K562 (cell line): ENCODE measurements at regions not wholly inside any gene's neighbourhood (a gene's known extent, or its start where the extent isn't known, plus 50 kb on each side); places are given as distances from the start of the nearest gene placed in this dataset.

ENCODE experiments used
- ATAC-seq: fragments of 200-7000 bp; cut with Tn5 transposase; 3 replicates; pipeline ENCODE4 v1.9.1; 2020; ENCODE audit warnings: moderate library complexity
- BruUV-seq: library from RNA; stranded (reverse); fragments of 400-500 nt; replicated peaks from 2 replicates; lab custom pipeline; 2021; lab: Mats Ljungman, UMichigan
- CTCF ChIA-PET: fragments of 300-600 bp; formaldehyde crosslinking; extraction: SDS; loops from one replicate; lab custom pipeline; 2021; ENCODE audit warnings: low intra/inter-chr PET ratio; lab: Yijun Ruan, JAX
- POLR2A ChIA-PET: fragments of 300-600, 350-650 bp; sonication (Branson Sonifier 250); formaldehyde crosslinking; extraction: SDS; loops from one replicate; lab custom pipeline; 2021; ENCODE audit warnings: antibody characterized with exemption, inconsistent platforms; lab: Yijun Ruan, JAX
- DNase-seq, 4 experiments: peaks; one replicate each; pipeline versions ENCODE4 v3.0.0 to v3.0.0-alpha.2; 2011 to 2018; ENCODE audit warnings: low spot score in 3 of 4, mixed read lengths in 3 of 4; ENCODE audit errors: extremely low read depth in 1 of 4
- FAIRE-seq: peaks from 2 replicates; lab custom pipeline; 2011; peaks lifted over from hg19 to GRCh38; lab: Jason Lieb, UNC
- H2AFZ ChIP-seq: 2 replicates; pipeline ENCODE4 v1.6.0; 2011; ENCODE audit warnings: low read depth, low read length, control low read depth, inconsistent platforms
- H3K27ac ChIP-seq: fragments of 200-600 bp; 3 replicates; pipeline ENCODE4 v1.8.0; 2011; ENCODE audit warnings: low read depth, mild to moderate bottlenecking, control low read depth, inconsistent platforms, low read length, moderate library complexity, mixed read lengths; ENCODE audit errors: extremely low read depth
- H3K27me3 ChIP-seq, 2 experiments: fragments of 300-600 bp in 1 of 2; 2 replicates in 1 of 2; 3 replicates in 1 of 2; pipeline versions ENCODE4 v1.6.0 to v1.8.0; 2011; ENCODE audit warnings: inconsistent platforms in 2 of 2, low read length in 2 of 2, mild to moderate bottlenecking in 1 of 2, mixed read lengths in 1 of 2, moderate library complexity in 1 of 2; ENCODE audit not compliant: control insufficient read depth in 2 of 2, insufficient read depth in 2 of 2
- H3K36me3 ChIP-seq: fragments of 300-600 bp; 3 replicates; pipeline ENCODE4 v1.8.0; 2011; ENCODE audit warnings: mild to moderate bottlenecking, low read length, inconsistent platforms; ENCODE audit not compliant: control insufficient read depth, insufficient read depth
- H3K4me1 ChIP-seq, 2 experiments: fragments of 200-600 bp in 1 of 2; replicated peaks in 1 of 2; 2 replicates in 1 of 2; 3 replicates in 1 of 2; pipeline versions ENCODE4 v1.5.1 to v1.8.0; 2011; ENCODE audit warnings: inconsistent platforms in 2 of 2, low read length in 2 of 2, mild to moderate bottlenecking in 1 of 2, mixed read lengths in 1 of 2, moderate library complexity in 1 of 2; ENCODE audit not compliant: control insufficient read depth in 2 of 2, insufficient read depth in 2 of 2
- H3K4me2 ChIP-seq: 2 replicates; pipeline ENCODE4 v1.6.1; 2011; ENCODE audit warnings: low read length, control low read depth, inconsistent platforms, mixed read lengths; ENCODE audit not compliant: insufficient read depth
- H3K4me3 ChIP-seq: fragments of 200-600 bp; sonication (generic), shearing (Covaris generic); 2 replicates; pipeline ENCODE4 v1.5.1; 2016; ENCODE audit warnings: control low read depth, inconsistent platforms
- H3K79me2 ChIP-seq: fragments of 200-600 bp; 3 replicates; pipeline ENCODE4 v1.8.0; 2011; ENCODE audit warnings: low read length, inconsistent platforms; ENCODE audit not compliant: control insufficient read depth, insufficient read depth
- H3K9ac ChIP-seq, 2 experiments: 2 replicates each; pipeline versions ENCODE4 v1.6.0 to v1.6.1; 2011; ENCODE audit warnings: low read depth in 2 of 2, low read length in 2 of 2, control low read depth in 1 of 2, inconsistent platforms in 1 of 2, mild to moderate bottlenecking in 1 of 2, mixed read lengths in 1 of 2; ENCODE audit not compliant: insufficient read depth in 1 of 2
- H3K9me1 ChIP-seq: one replicate; pipeline ENCODE4 v1.6.0; 2011; ENCODE audit warnings: inconsistent platforms, mild to moderate bottlenecking, low read length, moderate library complexity; ENCODE audit not compliant: control insufficient read depth, insufficient read depth
- H3K9me3 ChIP-seq: replicated peaks from 2 replicates; pipeline ENCODE4 v1.5.1; 2011; ENCODE audit warnings: low read depth, low read length, inconsistent platforms; ENCODE audit not compliant: control insufficient read depth, insufficient read depth
- H4K20me1 ChIP-seq: replicated peaks from 2 replicates; pipeline ENCODE4 v1.6.1; 2011; ENCODE audit warnings: low read length, inconsistent platforms, mixed read lengths; ENCODE audit not compliant: control insufficient read depth, insufficient read depth
- CREB3L1 ChIP-seq: fragments of 450-650 bp; IDR thresholded peaks from 2 replicates; pipeline ENCODE4 v1.6.1; 2014; ENCODE audit warnings: low read depth, mild to moderate bottlenecking, moderate library complexity, borderline replicate concordance
- ERF ChIP-seq: fragments of 450-650 bp; formaldehyde crosslinking; IDR thresholded peaks from 2 replicates; pipeline ENCODE4 v1.4.0; 2020; ENCODE audit warnings: mild to moderate bottlenecking, mixed read lengths
- GABPB2 ChIP-seq: fragments of 250-450 bp; sonication (Bioruptor Pico); conservative IDR thresholded peaks from 2 replicates; pipeline ENCODE4 v1.5.1; 2021; ENCODE audit warnings: mild to moderate bottlenecking
- HES1 ChIP-seq: fragments of 450-650 bp; IDR thresholded peaks from 2 replicates; pipeline ENCODE4 v1.6.1; 2016; ENCODE audit warnings: low read depth, mild to moderate bottlenecking, moderate library complexity
- PKNOX1 ChIP-seq: fragments of 450-650 bp; IDR thresholded peaks from 2 replicates; pipeline ENCODE4 v1.6.1; 2016
- RFX7 ChIP-seq: fragments of 250-450 bp; sonication (Bioruptor Pico); IDR thresholded peaks from 2 replicates; pipeline ENCODE4 v1.5.1; 2021; ENCODE audit warnings: mild to moderate bottlenecking
- TAF7 ChIP-seq: fragments of 450-650 bp; IDR thresholded peaks from 2 replicates; pipeline ENCODE4 v1.6.1; 2016; ENCODE audit warnings: missing genetic modification characterization, missing compliant biosample characterization
- ZMIZ1 ChIP-seq, 2 experiments: fragments of 150-350 bp in 1 of 2; IDR thresholded peaks; 2 replicates each; pipeline ENCODE4 v1.6.1; 2012 to 2016; ENCODE audit warnings: low read depth in 2 of 2, low read length in 2 of 2, mild to moderate bottlenecking in 1 of 2, moderate library complexity in 1 of 2
- ZNF24 ChIP-seq: fragments of 450-650 bp; IDR thresholded peaks from 2 replicates; pipeline ENCODE4 v1.6.1; 2016
- ZNF280A ChIP-seq: fragments of 450-650 bp; IDR thresholded peaks from 2 replicates; pipeline ENCODE4 v1.6.1; 2018; ENCODE audit warnings: mild to moderate bottlenecking, low read depth; ENCODE audit not compliant: partially characterized antibody
- ZNF518B ChIP-seq: fragments of 250-450 bp; sonication (Bioruptor Pico); IDR thresholded peaks from 2 replicates; pipeline ENCODE4 v1.5.0; 2021; ENCODE audit warnings: mild to moderate bottlenecking, moderate library complexity
- WGBS: fragments of 100-300 bp; shearing (Covaris generic); methylation state at CpG from one replicate; pipeline ENCODE4 v1.1.6; 2016; ENCODE audit warnings: low coverage, mixed read lengths; ENCODE audit not compliant: insufficient coverage; ENCODE audit errors: missing lambda C conversion rate; 5-methylcytosine and 5-hydroxymethylcytosine counted together
- in situ Hi-C: fragments of 300-500 bp; cut with MboI; formaldehyde crosslinking; loops from 4 replicates; pipeline ENCODE4 v1.15.0; 2018; ENCODE audit warnings: inconsistent platforms, mixed read lengths
- intact Hi-C: fragments of 100-400 bp; cut with micrococcal nuclease; formaldehyde crosslinking; loops from 2 replicates; pipeline ENCODE4 v1.14.2; 2022

- BruUV-seq: no TSS peak
- DNase-seq (no peak), ATAC-seq (no peak), FAIRE-seq (no peak)
- WGBS: 0% methylated on average over 1 of the region's 1 CpG
- Histone ChIP-seq H3K27ac (no peak overlapping the region), H3K27me3 (no peaks in the 10 kb centered on the region), H3K9me1 (no peaks in the 10 kb centered on the region), H3K4me2 (no peak overlapping the region), H3K9me3 (no peaks in the 10 kb centered on the region), H3K4me1 (no peaks in the 10 kb centered on the region), H2AFZ (no peak overlapping the region), H3K79me2 (no peaks in the 10 kb centered on the region), H4K20me1 (no peaks in the 10 kb centered on the region), H3K36me3 (no peaks in the 10 kb centered on the region), H3K9ac (no peak overlapping the region), H3K4me3 (no peak overlapping the region)
- intact Hi-C loops (loop anchor here (5.0 kb wide), 1 partner anchor 317 kb away; no protein-coding TSS in a partner anchor), in situ Hi-C loops (loop anchor here (10.0 kb wide), 1 partner anchor 730 kb away; no protein-coding TSS in a partner anchor)
- ChIA-PET CTCF (no interaction called here), POLR2A (no interaction called here)
- TF ChIP-seq ZMIZ1 (IDR thresholded peaks at IDR 0.05; ENCODE audit: low read depth in 2 of 2, low read length in 2 of 2): no peak
- TF ChIP-seq ZNF24: no peak
- TF ChIP-seq TAF7: no peak
- no peak for TF ChIP-seq RFX7
- TF ChIP-seq PKNOX1: no peak
- TF ChIP-seq ZNF280A: no peak
- no peak for TF ChIP-seq HES1
- TF ChIP-seq CREB3L1: no peak
- no peak for TF ChIP-seq GABPB2 (CRISPR knock-in tag)
- TF ChIP-seq ZNF518B (CRISPR knock-in tag): no peak
- no peak for TF ChIP-seq ERF (CRISPR knock-in tag)
Observed at GRCh38 chr4:55004831-55005230, 120.6 kb downstream of the KDR start.
